ENCODE measurements at regions not wholly inside any gene's neighbourhood (a gene's known extent, or its start where the extent isn't known, plus 50 kb on each side); places are given as distances from the start of the nearest gene placed in this dataset.

GRCh38 chr18:66013969-66014368 is 263.2 kb downstream of the CDH7 start:
- no peak overlapping the region for H2AFZ ChIP-seq (ENCODE audit: low read depth, low read length, poor library complexity, severe bottlenecking)
- intact Hi-C loops (cut with micrococcal nuclease), result no loop called here
- H3K27ac ChIP-seq (ENCODE audit: low read depth, low read length), result no peak overlapping the region
- RAD21 ChIA-PET (ENCODE audit: low non-redundant PET in 1 of 2, low total read pairs in 2 of 2, uncharacterized antibody in 2 of 2, unreplicated experiment in 2 of 2), result no interaction called here
- no peaks in the 10 kb centered on the region for H3K79me2 ChIP-seq (ENCODE audit: insufficient read depth, low read length)
- no peaks in the 10 kb centered on the region for H3K4me1 ChIP-seq (ENCODE audit: control insufficient read depth in 1 of 2, insufficient read depth in 2 of 2, low read length in 2 of 2)
- H3K9me2 ChIP-seq (ENCODE audit: insufficient read depth), result no peaks in the 10 kb centered on the region
- H3K36me3 ChIP-seq (ENCODE audit: control insufficient read depth in 1 of 2, insufficient read depth in 2 of 2, low read length in 2 of 2), result no peaks in the 10 kb centered on the region
- no peak overlapping the region for H3K4me2 ChIP-seq (ENCODE audit: low read length)
- DNase-seq (ENCODE audit: low read depth, low spot score) (no peak), ATAC-seq (no peak)
- H3K27me3 ChIP-seq (ENCODE audit: insufficient read depth, low read length), result no peaks in the 10 kb centered on the region
- TF ChIP-seq MAX (IDR thresholded peaks at IDR 0.05), result no peak
- H3K4me3 ChIP-seq (replicated peaks in 1 of 2; ENCODE audit: low read depth in 1 of 2, low read length in 2 of 2), result no peak overlapping the region
- peaks cover 6 to 22% of the 10 kb centered on the region in 2 experiments; a peak in 2 of 4 replicates for H3K9me3 ChIP-seq (ENCODE audit: control insufficient read depth in 1 of 2, insufficient read depth in 1 of 2, low read depth in 1 of 2, low read length in 2 of 2)
- POLR2A ChIA-PET, result no interaction called here
- no peak overlapping the region for H3K9ac ChIP-seq (ENCODE audit: low read length)
- no TSS peak for BruUV-seq (replicated peaks)
- no peaks in the 10 kb centered on the region for H4K20me1 ChIP-seq (ENCODE audit: insufficient read depth)
- CTCF ChIA-PET, result no interaction called here

GRCh38 chr18:66011916-66012315 is 261.1 kb downstream of the CDH7 start:
- CTCF ChIA-PET, result no interaction called here
- Histone ChIP-seq H2AFZ (ENCODE audit: low read depth, low read length, poor library complexity, severe bottlenecking) (no peak overlapping the region), H3K79me2 (ENCODE audit: insufficient read depth, low read length) (no peaks in the 10 kb centered on the region), H3K27ac (ENCODE audit: low read depth, low read length) (no peak overlapping the region), H3K36me3 (ENCODE audit: control insufficient read depth in 1 of 2, insufficient read depth in 2 of 2, low read length in 2 of 2) (no peaks in the 10 kb centered on the region), H3K9ac (ENCODE audit: low read length) (no peak overlapping the region), H3K9me2 (ENCODE audit: insufficient read depth) (no peaks in the 10 kb centered on the region), H3K4me2 (ENCODE audit: low read length) (no peak overlapping the region), H3K4me1 (ENCODE audit: control insufficient read depth in 1 of 2, insufficient read depth in 2 of 2, low read length in 2 of 2) (no peaks in the 10 kb centered on the region), H3K9me3 (ENCODE audit: control insufficient read depth in 1 of 2, insufficient read depth in 1 of 2, low read depth in 1 of 2, low read length in 2 of 2) (peaks cover 7 to 22% of the 10 kb centered on the region in 2 experiments; a peak in 2 of 4 replicates), H3K4me3 (replicated peaks in 1 of 2; ENCODE audit: low read depth in 1 of 2, low read length in 2 of 2) (no peak overlapping the region), H4K20me1 (ENCODE audit: insufficient read depth) (no peaks in the 10 kb centered on the region), H3K27me3 (ENCODE audit: insufficient read depth, low read length) (no peaks in the 10 kb centered on the region)
- RAD21 ChIA-PET (ENCODE audit: low non-redundant PET in 1 of 2, low total read pairs in 2 of 2, uncharacterized antibody in 2 of 2, unreplicated experiment in 2 of 2), result no interaction called here
- no TSS peak for BruUV-seq (replicated peaks)
- intact Hi-C loops (cut with micrococcal nuclease), result no loop called here
- DNase-seq (ENCODE audit: low read depth, low spot score) (no peak), ATAC-seq (no peak)
- TF ChIP-seq POLR2A (IDR thresholded peaks at IDR 0.05; ENCODE audit: borderline replicate concordance, extremely low read depth, insufficient read depth, insufficient read length) (no peak), REST (IDR thresholded peaks at IDR 0.05; ENCODE audit: low read depth) (no peak), TCF7L2 (IDR thresholded peaks at IDR 0.05; ENCODE audit: borderline replicate concordance, extremely low read depth, insufficient read depth, insufficient read length) (no peak), SRF (IDR thresholded peaks at IDR 0.05; ENCODE audit: low read depth) (no peak), ZNF274 (IDR thresholded peaks at IDR 0.05; ENCODE audit: low read depth, low read length) (no peak), YY1 (IDR thresholded peaks at IDR 0.05; ENCODE audit: extremely low read depth, insufficient replicate concordance, low read depth, low read length) (no peak)
- POLR2A ChIA-PET, result no interaction called here

Data from HCT116 (cell line).